ENCODE measurements at regions not wholly inside any gene's neighbourhood (a gene's known extent, or its start where the extent isn't known, plus 50 kb on each side); places are given as distances from the start of the nearest gene placed in this dataset.

- TF ChIP-seq CTCF (IDR thresholded peaks at IDR 0.05) (no peak), ZFX (IDR thresholded peaks at IDR 0.05; ENCODE audit: borderline replicate concordance) (no peak)
Measured at GRCh38 chr7:52909131-52909530, 126.3 kb upstream of the POM121L12 start.

Measured in 22Rv1 (cell line).